LNCaP clone FGC (cell line): ENCODE measurements at regions not wholly inside any gene's neighbourhood (a gene's known extent, or its start where the extent isn't known, plus 50 kb on each side); places are given as distances from the start of the nearest gene placed in this dataset.

Experiments used
- DNase-seq: peaks from one replicate; pipeline ENCODE4 v3.0.0-alpha.2; 2011; ENCODE audit warnings: low read depth
- H3K4me3 ChIP-seq: 2 replicates; pipeline ENCODE4 v1.5.1; 2011; ENCODE audit warnings: mild to moderate bottlenecking, low read depth, low read length, control low read depth
- TF ChIP-seq, protein P1 (sequence below): IDR thresholded peaks from 2 replicates; pipeline ENCODE4 v1.5.1; 2012; ENCODE audit warnings: mild to moderate bottlenecking; ENCODE audit not compliant: control insufficient read depth, insufficient read depth; ENCODE audit errors: extremely low read depth

- no peak overlapping the region for H3K4me3 ChIP-seq
- TF ChIP-seq, protein P1, sequence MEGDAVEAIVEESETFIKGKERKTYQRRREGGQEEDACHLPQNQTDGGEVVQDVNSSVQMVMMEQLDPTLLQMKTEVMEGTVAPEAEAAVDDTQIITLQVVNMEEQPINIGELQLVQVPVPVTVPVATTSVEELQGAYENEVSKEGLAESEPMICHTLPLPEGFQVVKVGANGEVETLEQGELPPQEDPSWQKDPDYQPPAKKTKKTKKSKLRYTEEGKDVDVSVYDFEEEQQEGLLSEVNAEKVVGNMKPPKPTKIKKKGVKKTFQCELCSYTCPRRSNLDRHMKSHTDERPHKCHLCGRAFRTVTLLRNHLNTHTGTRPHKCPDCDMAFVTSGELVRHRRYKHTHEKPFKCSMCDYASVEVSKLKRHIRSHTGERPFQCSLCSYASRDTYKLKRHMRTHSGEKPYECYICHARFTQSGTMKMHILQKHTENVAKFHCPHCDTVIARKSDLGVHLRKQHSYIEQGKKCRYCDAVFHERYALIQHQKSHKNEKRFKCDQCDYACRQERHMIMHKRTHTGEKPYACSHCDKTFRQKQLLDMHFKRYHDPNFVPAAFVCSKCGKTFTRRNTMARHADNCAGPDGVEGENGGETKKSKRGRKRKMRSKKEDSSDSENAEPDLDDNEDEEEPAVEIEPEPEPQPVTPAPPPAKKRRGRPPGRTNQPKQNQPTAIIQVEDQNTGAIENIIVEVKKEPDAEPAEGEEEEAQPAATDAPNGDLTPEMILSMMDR = no peak
- no peak for DNase-seq
These were observed 276.6 kb upstream of the TBL1XR1 start for GRCh38 chr3:177473903-177474302.

- DNase-seq = no peak
- TF ChIP-seq, protein P1 = no peak
- H3K4me3 ChIP-seq = no peak overlapping the region
These were observed 277.5 kb upstream of the TBL1XR1 start for GRCh38 chr3:177474652-177475355.

DNA sequence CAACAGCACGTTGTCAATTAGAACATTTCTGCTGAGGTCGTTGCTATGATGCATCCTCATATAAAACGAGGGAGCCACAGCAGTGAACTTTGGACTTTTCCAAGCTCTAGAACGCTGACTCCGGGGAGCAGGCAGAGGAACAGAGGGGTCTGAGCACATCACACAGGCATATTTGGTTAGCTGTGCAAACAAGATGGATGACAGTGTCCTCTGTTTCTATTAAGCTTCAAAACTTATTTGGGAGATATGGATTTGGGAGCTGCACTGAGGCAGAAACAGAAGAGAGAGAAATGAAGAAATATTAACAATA is 278.0 kb upstream of the TBL1XR1 start:
- TF ChIP-seq, protein P1 = no peak
- H3K4me3 ChIP-seq = no peak overlapping the region
- DNase-seq = no peak

- H3K4me3 ChIP-seq = no peak overlapping the region
- TF ChIP-seq, protein P1 = no peak
- DNase-seq = no peak
These were observed 279.2 kb upstream of the TBL1XR1 start for GRCh38 chr3:177476495-177476894.

- DNase-seq = no peak
- TF ChIP-seq, protein P1 = no peak
- H3K4me3 ChIP-seq = no peak overlapping the region
These were observed 279.7 kb upstream of the TBL1XR1 start for GRCh38 chr3:177476921-177477435.

- H3K4me3 ChIP-seq = no peak overlapping the region
- DNase-seq = peak; percentile 85
- TF ChIP-seq, protein P1 = no peak
These were observed 281.0 kb upstream of the TBL1XR1 start for GRCh38 chr3:177478170-177478867.
